ENCODE measurements at regions not wholly inside any gene's neighbourhood (a gene's known extent, or its start where the extent isn't known, plus 50 kb on each side); places are given as distances from the start of the nearest gene placed in this dataset.
A peak's percentile ranks its signal among the peaks of the same experiment; 100 is the strongest.

DNA sequence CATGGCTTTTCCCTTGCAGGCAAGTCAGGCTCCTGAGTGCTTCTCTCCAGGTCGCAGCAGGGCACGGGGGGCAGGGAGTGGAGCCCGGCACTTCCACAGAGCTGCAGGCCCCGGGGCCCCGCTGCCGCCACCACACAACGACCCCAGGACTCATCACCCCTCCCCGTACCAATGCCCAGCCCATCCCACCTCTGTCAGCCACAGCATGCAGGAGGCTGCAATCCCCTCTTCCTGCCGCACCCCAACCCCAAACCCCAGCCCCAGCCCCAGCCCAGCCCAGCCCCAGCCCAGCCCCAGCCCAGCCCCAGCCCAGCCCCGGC is 288.0 kb downstream of the NDUFA10 start:
- H3K27me3 ChIP-seq = peaks cover 0 to 14% (median 0%) of the 10 kb centered on the region in 9 donors
- H3K4me3 ChIP-seq = no peak overlapping the region
- TF ChIP-seq, protein P1, sequence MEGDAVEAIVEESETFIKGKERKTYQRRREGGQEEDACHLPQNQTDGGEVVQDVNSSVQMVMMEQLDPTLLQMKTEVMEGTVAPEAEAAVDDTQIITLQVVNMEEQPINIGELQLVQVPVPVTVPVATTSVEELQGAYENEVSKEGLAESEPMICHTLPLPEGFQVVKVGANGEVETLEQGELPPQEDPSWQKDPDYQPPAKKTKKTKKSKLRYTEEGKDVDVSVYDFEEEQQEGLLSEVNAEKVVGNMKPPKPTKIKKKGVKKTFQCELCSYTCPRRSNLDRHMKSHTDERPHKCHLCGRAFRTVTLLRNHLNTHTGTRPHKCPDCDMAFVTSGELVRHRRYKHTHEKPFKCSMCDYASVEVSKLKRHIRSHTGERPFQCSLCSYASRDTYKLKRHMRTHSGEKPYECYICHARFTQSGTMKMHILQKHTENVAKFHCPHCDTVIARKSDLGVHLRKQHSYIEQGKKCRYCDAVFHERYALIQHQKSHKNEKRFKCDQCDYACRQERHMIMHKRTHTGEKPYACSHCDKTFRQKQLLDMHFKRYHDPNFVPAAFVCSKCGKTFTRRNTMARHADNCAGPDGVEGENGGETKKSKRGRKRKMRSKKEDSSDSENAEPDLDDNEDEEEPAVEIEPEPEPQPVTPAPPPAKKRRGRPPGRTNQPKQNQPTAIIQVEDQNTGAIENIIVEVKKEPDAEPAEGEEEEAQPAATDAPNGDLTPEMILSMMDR (IDR thresholded peaks at IDR 0.05) = no peak
- TF ChIP-seq POLR2A (IDR thresholded peaks at IDR 0.05) = no peak
- no peak overlapping the region for H3K27ac ChIP-seq
- H3K36me3 ChIP-seq = no peaks in the 10 kb centered on the region
- no peaks in the 10 kb centered on the region for H3K4me1 ChIP-seq
- intact Hi-C loops (cut with DNase I) = no loop called here
- 76 to 88% (median 84%) methylated on average over 8 to 10 of the region's 10 CpGs for WGBS, 4 donors
- peaks cover 0 to 7% (median 0%) of the 10 kb centered on the region in 12 donors for H3K9me3 ChIP-seq
- DNase-seq = peak in 1 of 5 donors; percentile 21
- ATAC-seq = no peak

DNA sequence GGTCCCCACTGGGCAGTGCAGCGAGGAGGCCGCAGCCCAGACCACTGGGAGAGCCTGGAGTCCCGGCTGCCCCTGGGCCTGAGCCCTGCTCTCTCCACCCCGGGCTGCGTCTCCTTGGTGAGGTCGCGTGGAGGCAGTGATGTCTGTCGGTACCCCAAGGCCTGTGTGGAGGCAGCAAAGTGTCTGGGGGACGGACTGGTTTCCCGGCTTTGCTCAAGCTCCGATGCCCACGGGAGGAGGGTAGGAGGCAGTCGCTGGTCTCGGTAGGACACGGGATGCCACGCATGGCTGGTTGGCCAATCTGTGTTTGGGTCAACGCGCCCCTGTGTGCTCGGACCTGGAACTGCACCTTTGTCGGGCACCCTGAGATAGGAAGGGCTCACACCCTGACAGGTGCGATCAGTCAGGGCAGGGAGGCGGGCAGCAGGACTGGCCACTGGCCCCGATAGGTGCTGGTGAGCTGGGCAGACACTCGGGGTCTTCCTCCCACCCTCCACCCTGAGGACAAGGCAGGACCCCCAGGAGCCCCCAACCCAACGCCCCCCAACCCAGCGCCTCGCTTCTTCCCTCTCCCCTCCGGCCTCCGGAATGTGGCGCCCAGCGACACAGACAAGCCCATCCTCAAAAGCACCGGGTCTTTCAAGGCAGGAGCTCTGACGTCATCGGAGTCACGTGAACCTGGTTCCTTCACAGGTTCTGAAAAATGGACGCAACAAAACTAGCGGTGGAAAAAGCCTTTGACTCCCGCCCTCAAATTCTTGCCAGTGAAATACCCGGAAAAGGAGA is 288.6 kb downstream of the NDUFA10 start:
- ATAC-seq = no peak
- TF ChIP-seq, protein P1 (IDR thresholded peaks at IDR 0.05) = no peak
- no peak for TF ChIP-seq POLR2A (IDR thresholded peaks at IDR 0.05)
- 80 to 95% (median 87%) methylated on average over 31 to 39 of the region's 39 CpGs for WGBS, 4 donors

DNA sequence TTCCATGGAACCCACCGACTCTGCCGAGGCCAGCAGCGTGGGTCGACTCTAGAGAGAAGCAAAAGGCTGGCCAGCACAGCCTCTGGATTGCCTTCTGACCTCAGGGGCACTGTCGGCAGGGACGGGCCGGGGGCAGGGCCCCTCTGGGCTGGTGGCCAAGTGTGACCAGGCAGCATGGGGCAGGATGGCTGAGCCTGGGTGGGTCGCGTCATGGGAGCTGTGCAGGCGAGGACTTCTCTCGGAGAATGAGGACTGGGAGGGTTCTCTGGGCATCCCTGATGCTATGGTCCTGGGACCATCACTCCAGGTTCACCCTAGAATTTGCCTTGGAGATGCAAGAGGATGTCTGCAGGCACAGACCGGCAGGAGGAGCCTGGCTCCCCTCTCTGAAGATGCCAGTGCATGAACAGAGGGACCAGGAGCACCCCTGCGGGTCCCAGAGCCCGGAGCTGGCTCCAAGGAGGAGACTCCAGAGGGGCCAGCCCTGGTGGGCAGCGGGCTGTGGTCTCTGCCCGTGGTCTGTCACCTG is 289.2 kb downstream of the NDUFA10 start:
- H3K27ac ChIP-seq = no peak overlapping the region
- 59 to 76% (median 68%) methylated on average over 12 to 16 of the region's 16 CpGs for WGBS, 4 donors
- TF ChIP-seq, protein P1 (IDR thresholded peaks at IDR 0.05) = no peak
- TF ChIP-seq POLR2A (IDR thresholded peaks at IDR 0.05) = no peak
- peak in 1 of 5 donors; percentile 37 for DNase-seq
- no peak for ATAC-seq
- no peaks in the 10 kb centered on the region for H3K4me1 ChIP-seq
- peaks cover 0 to 7% (median 0%) of the 10 kb centered on the region in 12 donors for H3K9me3 ChIP-seq
- intact Hi-C loops (cut with DNase I) = no loop called here
- H3K27me3 ChIP-seq = peaks cover 0 to 15% (median 0%) of the 10 kb centered on the region in 9 donors
- H3K36me3 ChIP-seq = no peaks in the 10 kb centered on the region
- H3K4me3 ChIP-seq = no peak overlapping the region

More for the DNA sequence above, 288.6 kb downstream of the NDUFA10 start:
- Histone ChIP-seq H3K4me3 (no peak overlapping the region), H3K9me3 (peaks cover 0 to 7% (median 0%) of the 10 kb centered on the region in 12 donors), H3K27ac (no peak overlapping the region), H3K36me3 (no peaks in the 10 kb centered on the region), H3K4me1 (no peaks in the 10 kb centered on the region), H3K27me3 (peaks cover 0 to 15% (median 0%) of the 10 kb centered on the region in 9 donors)
- intact Hi-C loops (cut with DNase I) = no loop called here
- DNase-seq = peak in 1 of 5 donors; percentile 58

DNA sequence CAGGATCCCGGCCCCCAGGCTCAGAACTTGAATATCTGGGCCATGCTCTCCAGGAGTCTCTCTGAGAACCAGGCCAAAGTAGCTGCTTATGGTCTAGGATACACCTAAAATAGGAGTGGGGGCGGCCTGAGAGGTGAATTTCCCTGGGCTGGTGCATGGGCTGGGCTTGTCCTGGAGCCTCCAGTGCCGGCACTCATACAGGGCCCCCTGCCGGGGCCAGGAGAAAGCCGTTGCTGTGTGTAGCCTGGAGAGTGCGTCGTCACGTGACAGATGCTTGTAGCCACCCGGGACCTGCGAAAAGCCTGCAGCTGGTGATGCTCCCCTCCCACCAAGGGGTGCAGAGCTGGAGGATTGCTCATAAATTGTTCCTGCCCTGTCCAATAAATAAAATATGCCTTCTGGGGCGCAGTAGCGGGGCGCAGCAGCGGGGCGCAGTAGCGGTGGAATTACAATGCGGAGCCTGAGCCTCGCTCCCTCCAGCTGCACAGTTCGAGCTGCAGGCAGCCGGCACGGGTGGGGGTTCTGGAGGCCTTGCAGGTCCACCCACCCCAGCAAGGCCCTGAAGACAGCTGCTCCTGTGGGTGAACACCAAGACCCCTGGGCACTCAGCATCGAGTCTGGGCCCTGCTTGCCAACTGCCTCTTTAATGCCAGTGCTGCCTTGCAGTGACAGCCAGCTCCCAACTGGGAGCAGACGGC is 289.9 kb downstream of the NDUFA10 start:
- TF ChIP-seq, protein P1 (IDR thresholded peaks at IDR 0.05) = no peak
- no peak for TF ChIP-seq POLR2A (IDR thresholded peaks at IDR 0.05)
- H3K27me3 ChIP-seq = peaks cover 0 to 15% (median 0%) of the 10 kb centered on the region in 9 donors
- DNase-seq = peak in 1 of 5 donors; percentile 46
- H3K9me3 ChIP-seq = peaks cover 0 to 7% (median 0%) of the 10 kb centered on the region in 12 donors
- no peak overlapping the region for H3K4me3 ChIP-seq
- intact Hi-C loops (cut with DNase I) = no loop called here
- H3K36me3 ChIP-seq = no peaks in the 10 kb centered on the region
- no peaks in the 10 kb centered on the region for H3K4me1 ChIP-seq
- H3K27ac ChIP-seq = no peak overlapping the region
- peak in 1 of 4 donors; percentile 42 for ATAC-seq
- 58 to 87% (median 62%) methylated on average over 15 to 23 of the region's 23 CpGs for WGBS, 4 donors
